Immature natural killer cell (primary cell): ENCODE measurements at regions not wholly inside any gene's neighbourhood (a gene's known extent, or its start where the extent isn't known, plus 50 kb on each side); places are given as distances from the start of the nearest gene placed in this dataset.
"Not testable (repeated sequence)": the region's sequence is repeated elsewhere in the genome, so short reads cannot be mapped to it uniquely, and the experiment has no call there.

Experiments
- DNase-seq, 3 donors: peaks; one replicate each; pipeline ENCODE4 v3.0.0; 2022; ENCODE audit warnings: mixed read lengths in 1 of 3
- H3K27ac Mint-ChIP-seq, 6 donors: one replicate each; pipeline ENCODE4 v1.8.0; 2020; ENCODE audit warnings: mixed read lengths in 6 of 6, mild to moderate bottlenecking in 5 of 6, inconsistent platforms in 4 of 6, moderate library complexity in 3 of 6
- H3K27me3 Mint-ChIP-seq, 3 donors: one replicate each; pipeline ENCODE4 v1.8.0; 2020 to 2021; ENCODE audit warnings: low read depth in 3 of 3, mild to moderate bottlenecking in 3 of 3, mixed read lengths in 3 of 3, moderate library complexity in 3 of 3, inconsistent platforms in 1 of 3
- H3K36me3 Mint-ChIP-seq, 3 donors: one replicate each; pipeline ENCODE4 v1.8.0; 2020; ENCODE audit warnings: mixed read lengths in 3 of 3, inconsistent platforms in 2 of 3, mild to moderate bottlenecking in 2 of 3
- H3K4me1 Mint-ChIP-seq, 2 donors: one replicate each; pipeline ENCODE4 v1.8.0; 2020; ENCODE audit warnings: inconsistent platforms in 2 of 2, mild to moderate bottlenecking in 2 of 2, mixed read lengths in 2 of 2, moderate library complexity in 1 of 2
- H3K4me3 Mint-ChIP-seq, 5 donors: one replicate each; pipeline ENCODE4 v1.8.0; 2020; ENCODE audit warnings: mild to moderate bottlenecking in 5 of 5, mixed read lengths in 5 of 5, inconsistent platforms in 3 of 5, moderate library complexity in 3 of 5
- H3K9me3 Mint-ChIP-seq, 6 donors: one replicate each; pipeline ENCODE4 v1.8.0; 2020; ENCODE audit warnings: mild to moderate bottlenecking in 6 of 6, mixed read lengths in 6 of 6, inconsistent platforms in 4 of 6, moderate library complexity in 3 of 6

- H3K4me1 Mint-ChIP-seq, result no peaks in the 10 kb centered on the region
- no peak overlapping the region for H3K4me3 Mint-ChIP-seq
- peaks cover 0 to 3% (median 0%) of the 10 kb centered on the region in 6 donors for H3K9me3 Mint-ChIP-seq
- no peak for DNase-seq
- H3K27ac Mint-ChIP-seq, result no peak overlapping the region
- peaks cover 0 to 12% (median 2%) of the 10 kb centered on the region in 3 donors for H3K27me3 Mint-ChIP-seq
- H3K36me3 Mint-ChIP-seq, result no peaks in the 10 kb centered on the region
These were observed 126.9 kb downstream of the CXCL12 start for GRCh38 chr10:44258019-44258418.

- H3K36me3 Mint-ChIP-seq, result no peaks in the 10 kb centered on the region
- H3K27ac Mint-ChIP-seq, result no peak overlapping the region
- no peak for DNase-seq
- no peak overlapping the region for H3K4me3 Mint-ChIP-seq
- H3K9me3 Mint-ChIP-seq, result peaks cover 0 to 3% (median 0%) of the 10 kb centered on the region in 6 donors
- peaks cover 1 to 8% (median 2%) of the 10 kb centered on the region in 3 donors for H3K27me3 Mint-ChIP-seq
- no peaks in the 10 kb centered on the region for H3K4me1 Mint-ChIP-seq
These were observed 131.0 kb downstream of the CXCL12 start for GRCh38 chr10:44253769-44254462.

- not testable (repeated sequence) for H3K9me3 Mint-ChIP-seq, H3K4me1 Mint-ChIP-seq, H3K4me3 Mint-ChIP-seq, H3K36me3 Mint-ChIP-seq, DNase-seq, H3K27ac Mint-ChIP-seq
- H3K27me3 Mint-ChIP-seq, result peaks cover 1 to 12% (median 4%) of the 10 kb centered on the region in 3 donors
These were observed 132.3 kb downstream of the CXCL12 start for GRCh38 chr10:44252631-44253030.

- H3K4me1 Mint-ChIP-seq, H3K9me3 Mint-ChIP-seq, H3K27ac Mint-ChIP-seq, H3K4me3 Mint-ChIP-seq, H3K36me3 Mint-ChIP-seq, DNase-seq: not testable (repeated sequence)
- H3K27me3 Mint-ChIP-seq, result peaks cover 4 to 13% (median 4%) of the 10 kb centered on the region in 3 donors
These were observed 135.0 kb downstream of the CXCL12 start for GRCh38 chr10:44249933-44250332.

- H3K4me3 Mint-ChIP-seq, result no peak overlapping the region
- peaks cover 0 to 2% (median 0%) of the 10 kb centered on the region in 6 donors for H3K9me3 Mint-ChIP-seq
- no peak overlapping the region for H3K27ac Mint-ChIP-seq
- H3K27me3 Mint-ChIP-seq, result peaks cover 4 to 11% (median 6%) of the 10 kb centered on the region in 3 donors
- no peaks in the 10 kb centered on the region for H3K4me1 Mint-ChIP-seq
- H3K36me3 Mint-ChIP-seq, result no peaks in the 10 kb centered on the region
- DNase-seq, result no peak
These were observed 135.4 kb downstream of the CXCL12 start for GRCh38 chr10:44249490-44249889.

GRCh38 chr10:44246700-44247099, 138.2 kb downstream of the CXCL12 start:
- H3K27ac Mint-ChIP-seq, DNase-seq, H3K4me1 Mint-ChIP-seq, H3K4me3 Mint-ChIP-seq, H3K9me3 Mint-ChIP-seq, H3K36me3 Mint-ChIP-seq: not testable (repeated sequence)
- H3K27me3 Mint-ChIP-seq, result peaks cover 4 to 11% (median 5%) of the 10 kb centered on the region in 3 donors

GRCh38 chr10:44246287-44246686, 138.6 kb downstream of the CXCL12 start:
- not testable (repeated sequence) for DNase-seq, H3K4me1 Mint-ChIP-seq, H3K27ac Mint-ChIP-seq, H3K36me3 Mint-ChIP-seq, H3K4me3 Mint-ChIP-seq, H3K9me3 Mint-ChIP-seq
- peaks cover 4 to 11% (median 5%) of the 10 kb centered on the region in 3 donors for H3K27me3 Mint-ChIP-seq

GRCh38 chr10:44245601-44245938, 139.3 kb downstream of the CXCL12 start:
- H3K27me3 Mint-ChIP-seq, result peaks cover 4 to 11% (median 4%) of the 10 kb centered on the region in 3 donors
- peaks cover 0 to 6% (median 2%) of the 10 kb centered on the region in 6 donors for H3K9me3 Mint-ChIP-seq
- DNase-seq, result no peak
- H3K36me3 Mint-ChIP-seq, result no peaks in the 10 kb centered on the region
- H3K4me1 Mint-ChIP-seq, result no peaks in the 10 kb centered on the region
- no peak overlapping the region for H3K4me3 Mint-ChIP-seq
- no peak overlapping the region for H3K27ac Mint-ChIP-seq

GRCh38 chr10:44244745-44245600, 139.9 kb downstream of the CXCL12 start:
- Mint-ChIP-seq H3K9me3 (peaks cover 0 to 6% (median 2%) of the 10 kb centered on the region in 6 donors), H3K4me3 (no peak overlapping the region), H3K27ac (no peak overlapping the region), H3K27me3 (peaks cover 4 to 9% (median 4%) of the 10 kb centered on the region in 3 donors), H3K4me1 (no peaks in the 10 kb centered on the region), H3K36me3 (no peaks in the 10 kb centered on the region)
- no peak for DNase-seq

GRCh38 chr10:44243851-44244510, 140.9 kb downstream of the CXCL12 start:
- Mint-ChIP-seq H3K27me3 (peaks cover 4 to 13% (median 4%) of the 10 kb centered on the region in 3 donors), H3K4me1 (no peaks in the 10 kb centered on the region), H3K4me3 (no peak overlapping the region), H3K36me3 (no peaks in the 10 kb centered on the region), H3K9me3 (peaks cover 0 to 10% (median 2%) of the 10 kb centered on the region in 6 donors), H3K27ac (no peak overlapping the region)
- no peak for DNase-seq

- Mint-ChIP-seq H3K4me1 (no peaks in the 10 kb centered on the region), H3K27me3 (peaks cover 3 to 10% (median 4%) of the 10 kb centered on the region in 3 donors), H3K36me3 (no peaks in the 10 kb centered on the region), H3K27ac (no peak overlapping the region), H3K9me3 (peaks cover 0 to 10% (median 2%) of the 10 kb centered on the region in 6 donors), H3K4me3 (no peak overlapping the region)
- no peak for DNase-seq
These were observed 142.1 kb downstream of the CXCL12 start for GRCh38 chr10:44242826-44243225.

GRCh38 chr10:44242091-44242490, 142.8 kb downstream of the CXCL12 start:
- no peak overlapping the region for H3K27ac Mint-ChIP-seq
- H3K9me3 Mint-ChIP-seq, result peaks cover 0 to 10% (median 2%) of the 10 kb centered on the region in 6 donors
- H3K36me3 Mint-ChIP-seq, result no peaks in the 10 kb centered on the region
- H3K4me1 Mint-ChIP-seq, result no peaks in the 10 kb centered on the region
- H3K27me3 Mint-ChIP-seq, result peaks cover 2 to 6% (median 6%) of the 10 kb centered on the region in 3 donors
- DNase-seq, result no peak
- H3K4me3 Mint-ChIP-seq, result no peak overlapping the region

GRCh38 chr10:44240584-44241205, 144.2 kb downstream of the CXCL12 start:
- no peak overlapping the region for H3K4me3 Mint-ChIP-seq
- no peaks in the 10 kb centered on the region for H3K4me1 Mint-ChIP-seq
- no peak for DNase-seq
- H3K36me3 Mint-ChIP-seq, result no peaks in the 10 kb centered on the region
- H3K9me3 Mint-ChIP-seq, result peaks cover 0 to 10% (median 2%) of the 10 kb centered on the region in 6 donors
- H3K27ac Mint-ChIP-seq, result no peak overlapping the region
- H3K27me3 Mint-ChIP-seq, result peaks cover 3 to 4% (median 4%) of the 10 kb centered on the region in 3 donors
